ENCODE measurements at regions not wholly inside any gene's neighbourhood (a gene's known extent, or its start where the extent isn't known, plus 50 kb on each side); places are given as distances from the start of the nearest gene placed in this dataset.
A peak's percentile ranks its signal among the peaks of the same experiment; 100 is the strongest.

DNA sequence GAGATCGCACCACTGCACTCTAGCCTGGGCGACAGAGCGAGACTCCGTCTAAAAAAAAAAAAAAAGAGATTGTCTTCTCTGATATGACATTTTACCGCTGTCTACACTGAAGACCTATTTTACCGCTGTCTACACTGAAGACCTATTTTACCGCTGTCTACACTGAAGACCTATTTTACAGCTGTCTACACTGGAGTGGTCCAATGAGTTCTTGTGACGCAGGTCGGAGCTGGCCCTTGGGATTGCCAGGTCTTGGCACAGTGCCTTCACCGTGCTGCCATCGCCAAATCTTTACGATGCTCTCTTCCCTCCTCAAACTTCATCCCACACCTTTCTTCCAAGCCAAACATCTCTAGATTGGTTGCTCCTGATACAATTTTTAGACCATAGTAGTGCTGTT, 183.1 kb upstream of the FAT1 start:
- Histone ChIP-seq H3K9me3 (ENCODE audit: control insufficient read depth, low read depth, low read length) (no peaks in the 10 kb centered on the region), H3K9me1 (ENCODE audit: control insufficient read depth, extremely low read depth, insufficient read depth, low read length) (no peaks in the 10 kb centered on the region), H3K27me3 (ENCODE audit: control insufficient read depth, extremely low read depth, insufficient read depth, low read length) (no peaks in the 10 kb centered on the region), H3K9ac (ENCODE audit: control insufficient read depth, extremely low read depth, insufficient read depth, low read length) (no peak overlapping the region), H3K4me1 (ENCODE audit: control insufficient read depth, extremely low read depth, insufficient read depth, low read length) (peaks cover 11% of the 10 kb centered on the region), H4K20me1 (ENCODE audit: control insufficient read depth, extremely low read depth, insufficient read depth, low read length) (no peaks in the 10 kb centered on the region), H3K4me2 (ENCODE audit: control insufficient read depth, extremely low read depth, insufficient read depth, low read depth, low read length) (no peak overlapping the region), H3K4me3 (ENCODE audit: control insufficient read depth in 2 of 3, extremely low read depth in 1 of 3, insufficient read depth in 2 of 3, low read depth in 1 of 3, low read length in 3 of 3) (no peak overlapping the region), H3K79me2 (ENCODE audit: control insufficient read depth, insufficient read depth, low read length) (no peaks in the 10 kb centered on the region), H3K27ac (ENCODE audit: control insufficient read depth, insufficient read depth, low read length) (no peak overlapping the region), H2AFZ (ENCODE audit: control insufficient read depth, low read length) (no peak overlapping the region), H3K36me3 (ENCODE audit: control insufficient read depth in 2 of 2, extremely low read depth in 1 of 2, insufficient read depth in 2 of 2, low read length in 2 of 2) (no peaks in the 10 kb centered on the region)
- FAIRE-seq (no peak), DNase-seq (ENCODE audit: low read depth, low spot score) (no peak)
- TF ChIP-seq, protein P1, sequence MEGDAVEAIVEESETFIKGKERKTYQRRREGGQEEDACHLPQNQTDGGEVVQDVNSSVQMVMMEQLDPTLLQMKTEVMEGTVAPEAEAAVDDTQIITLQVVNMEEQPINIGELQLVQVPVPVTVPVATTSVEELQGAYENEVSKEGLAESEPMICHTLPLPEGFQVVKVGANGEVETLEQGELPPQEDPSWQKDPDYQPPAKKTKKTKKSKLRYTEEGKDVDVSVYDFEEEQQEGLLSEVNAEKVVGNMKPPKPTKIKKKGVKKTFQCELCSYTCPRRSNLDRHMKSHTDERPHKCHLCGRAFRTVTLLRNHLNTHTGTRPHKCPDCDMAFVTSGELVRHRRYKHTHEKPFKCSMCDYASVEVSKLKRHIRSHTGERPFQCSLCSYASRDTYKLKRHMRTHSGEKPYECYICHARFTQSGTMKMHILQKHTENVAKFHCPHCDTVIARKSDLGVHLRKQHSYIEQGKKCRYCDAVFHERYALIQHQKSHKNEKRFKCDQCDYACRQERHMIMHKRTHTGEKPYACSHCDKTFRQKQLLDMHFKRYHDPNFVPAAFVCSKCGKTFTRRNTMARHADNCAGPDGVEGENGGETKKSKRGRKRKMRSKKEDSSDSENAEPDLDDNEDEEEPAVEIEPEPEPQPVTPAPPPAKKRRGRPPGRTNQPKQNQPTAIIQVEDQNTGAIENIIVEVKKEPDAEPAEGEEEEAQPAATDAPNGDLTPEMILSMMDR (optimal IDR thresholded peaks at IDR 0.05 in 1 of 3, IDR thresholded peaks at IDR 0.05 in 1 of 3, conservative IDR thresholded peaks at IDR 0.05 in 1 of 3; ENCODE audit: extremely low read depth in 1 of 3, insufficient read depth in 2 of 3, low read length in 3 of 3): no peak
- no peak for TF ChIP-seq EZH2 (IDR thresholded peaks at IDR 0.05; ENCODE audit: low read length)
- dilution Hi-C loops (cut with MboI; ENCODE audit: extremely low pct_ligation_motif_present, low sequenced_read_pairs): no loop called here

DNA sequence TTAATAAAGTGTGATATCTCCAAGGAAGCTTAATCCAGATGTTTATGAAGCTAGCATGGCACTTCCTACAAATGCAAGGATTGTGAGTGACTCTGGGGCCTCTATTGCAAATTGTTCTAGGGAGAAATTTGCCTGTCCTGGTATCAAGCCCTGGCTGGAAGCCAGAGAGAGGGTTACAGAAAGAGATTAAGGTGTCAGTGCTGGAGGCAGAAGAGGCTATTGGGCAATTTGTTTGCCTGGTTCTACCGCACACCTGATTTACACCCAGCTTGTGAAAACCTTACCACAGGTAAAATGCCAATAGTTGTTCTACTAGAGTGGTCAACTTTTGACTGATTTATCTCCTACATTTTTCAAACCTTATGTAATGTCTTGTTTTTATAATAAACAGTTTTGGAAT, 186.7 kb upstream of the FAT1 start:
- H3K4me3 ChIP-seq (ENCODE audit: control insufficient read depth in 2 of 3, extremely low read depth in 1 of 3, insufficient read depth in 2 of 3, low read depth in 1 of 3, low read length in 3 of 3): no peak overlapping the region
- no peak overlapping the region for H2AFZ ChIP-seq (ENCODE audit: control insufficient read depth, low read length)
- no peak overlapping the region for H3K27ac ChIP-seq (ENCODE audit: control insufficient read depth, insufficient read depth, low read length)
- dilution Hi-C loops (cut with MboI; ENCODE audit: extremely low pct_ligation_motif_present, low sequenced_read_pairs): no loop called here
- H3K9me1 ChIP-seq (ENCODE audit: control insufficient read depth, extremely low read depth, insufficient read depth, low read length): no peaks in the 10 kb centered on the region
- FAIRE-seq: peak; percentile 53
- no peak overlapping the region for H3K9ac ChIP-seq (ENCODE audit: control insufficient read depth, extremely low read depth, insufficient read depth, low read length)
- no peaks in the 10 kb centered on the region for H3K36me3 ChIP-seq (ENCODE audit: control insufficient read depth in 2 of 2, extremely low read depth in 1 of 2, insufficient read depth in 2 of 2, low read length in 2 of 2)
- no peak overlapping the region for H3K4me2 ChIP-seq (ENCODE audit: control insufficient read depth, extremely low read depth, insufficient read depth, low read depth, low read length)
- no peak for DNase-seq (ENCODE audit: low read depth, low spot score)
- TF ChIP-seq, protein P1 (optimal IDR thresholded peaks at IDR 0.05 in 1 of 3, IDR thresholded peaks at IDR 0.05 in 1 of 3, conservative IDR thresholded peaks at IDR 0.05 in 1 of 3; ENCODE audit: extremely low read depth in 1 of 3, insufficient read depth in 2 of 3, low read length in 3 of 3): no peak
- TF ChIP-seq EZH2 (IDR thresholded peaks at IDR 0.05; ENCODE audit: low read length): no peak
- H3K79me2 ChIP-seq (ENCODE audit: control insufficient read depth, insufficient read depth, low read length): no peaks in the 10 kb centered on the region
- no peaks in the 10 kb centered on the region for H3K4me1 ChIP-seq (ENCODE audit: control insufficient read depth, extremely low read depth, insufficient read depth, low read length)
- H4K20me1 ChIP-seq (ENCODE audit: control insufficient read depth, extremely low read depth, insufficient read depth, low read length): no peaks in the 10 kb centered on the region
- H3K27me3 ChIP-seq (ENCODE audit: control insufficient read depth, extremely low read depth, insufficient read depth, low read length): no peaks in the 10 kb centered on the region
- no peaks in the 10 kb centered on the region for H3K9me3 ChIP-seq (ENCODE audit: control insufficient read depth, low read depth, low read length)
